Neuronal stem cell (in vitro differentiated cells): ENCODE measurements at regions not wholly inside any gene's neighbourhood (a gene's known extent, or its start where the extent isn't known, plus 50 kb on each side); places are given as distances from the start of the nearest gene placed in this dataset.

Experiments
- DNase-seq: peaks from one replicate; pipeline ENCODE4 v3.0.0-alpha.2; 2013; ENCODE audit warnings: low spot score
- H2AFZ ChIP-seq: one replicate; pipeline ENCODE4 v1.6.1; 2013; ENCODE audit warnings: mild to moderate bottlenecking, low read length, inconsistent platforms
- H2AK5ac ChIP-seq: 2 replicates; pipeline ENCODE4 v1.6.1; 2013; ENCODE audit warnings: low read depth, mild to moderate bottlenecking, inconsistent platforms, low read length, moderate library complexity, mixed read lengths
- H2BK120ac ChIP-seq: 2 replicates; pipeline ENCODE4 v1.6.1; 2013; ENCODE audit warnings: low read depth, mild to moderate bottlenecking, inconsistent platforms, low read length, moderate library complexity, mixed read lengths
- H2BK12ac ChIP-seq: one replicate; pipeline ENCODE4 v1.6.1; 2013; ENCODE audit warnings: low read length, inconsistent platforms
- H2BK15ac ChIP-seq: 2 replicates; pipeline ENCODE4 v1.6.1; 2013; ENCODE audit warnings: mild to moderate bottlenecking, low read length, inconsistent platforms, mixed read lengths
- H2BK5ac ChIP-seq: one replicate; pipeline ENCODE4 v1.6.1; 2013; ENCODE audit warnings: inconsistent platforms, mild to moderate bottlenecking, low read length, moderate library complexity
- H3K14ac ChIP-seq: one replicate; pipeline ENCODE4 v1.6.1; 2013; ENCODE audit warnings: low read length, inconsistent platforms
- H3K18ac ChIP-seq: 2 replicates; pipeline ENCODE4 v1.6.1; 2013; ENCODE audit warnings: low read length, inconsistent platforms
- H3K23ac ChIP-seq: 2 replicates; pipeline ENCODE4 v1.6.1; 2013; ENCODE audit warnings: low read depth, mild to moderate bottlenecking, mixed read lengths, low read length, inconsistent platforms; ENCODE audit not compliant: poor library complexity
- H3K27ac ChIP-seq: replicated peaks from 3 replicates; pipeline ENCODE4 v1.5.1; 2013; ENCODE audit warnings: low read length, inconsistent platforms
- H3K27me3 ChIP-seq, 3 experiments: 2 replicates each; pipeline ENCODE4 v1.6.1; 2013; ENCODE audit warnings: low read length in 3 of 3, mild to moderate bottlenecking in 2 of 3, inconsistent platforms in 1 of 3, low read depth in 1 of 3, mixed read lengths in 1 of 3, moderate library complexity in 1 of 3; ENCODE audit not compliant: control insufficient read depth in 3 of 3, insufficient read depth in 3 of 3
- H3K36me3 ChIP-seq, 2 donors: replicated peaks in 1 of 2; 2 replicates each; pipeline ENCODE4 v1.6.1; 2013; ENCODE audit warnings: low read length in 2 of 2; ENCODE audit not compliant: control insufficient read depth in 2 of 2, insufficient read depth in 2 of 2
- H3K4ac ChIP-seq: 2 replicates; pipeline ENCODE4 v1.6.1; 2013; ENCODE audit warnings: inconsistent platforms, mild to moderate bottlenecking, low read length, moderate library complexity
- H3K4me1 ChIP-seq, 2 donors: 1 replicate in 1 of 2; 2 replicates in 1 of 2; pipeline ENCODE4 v1.6.1; 2013; ENCODE audit warnings: low read length in 2 of 2, low read depth in 1 of 2; ENCODE audit not compliant: control insufficient read depth in 2 of 2, insufficient read depth in 1 of 2
- H3K4me2 ChIP-seq: one replicate; pipeline ENCODE4 v1.6.1; 2013; ENCODE audit warnings: mild to moderate bottlenecking, low read length, inconsistent platforms; ENCODE audit not compliant: insufficient read depth, poor library complexity, severe bottlenecking
- H3K4me3 ChIP-seq, 2 donors: 2 replicates each; pipeline ENCODE4 v1.5.1; 2013; ENCODE audit warnings: low read length in 2 of 2, mild to moderate bottlenecking in 2 of 2, inconsistent platforms in 1 of 2, moderate library complexity in 1 of 2
- H3K79me1 ChIP-seq: one replicate; pipeline ENCODE4 v1.6.1; 2013; ENCODE audit warnings: low read depth, mild to moderate bottlenecking, inconsistent platforms, low read length, moderate library complexity
- H3K9ac ChIP-seq: one replicate; pipeline ENCODE4 v1.6.1; 2013; ENCODE audit warnings: mild to moderate bottlenecking, low read depth, low read length, inconsistent platforms; ENCODE audit not compliant: poor library complexity
- H3K9me3 ChIP-seq, 2 donors: replicated peaks in 1 of 2; 2 replicates each; pipeline versions ENCODE3 to v1.6.1; 2013; ENCODE audit warnings: low read length in 2 of 2, mild to moderate bottlenecking in 2 of 2, inconsistent platforms in 1 of 2, low read depth in 1 of 2, mixed read lengths in 1 of 2, moderate library complexity in 1 of 2; ENCODE audit not compliant: control insufficient read depth in 2 of 2, insufficient read depth in 1 of 2
- H4K8ac ChIP-seq: one replicate; pipeline ENCODE4 v1.6.1; 2013; ENCODE audit warnings: low read depth, mild to moderate bottlenecking, inconsistent platforms, low read length, moderate library complexity
- H4K91ac ChIP-seq: one replicate; pipeline ENCODE4 v1.6.1; 2013; ENCODE audit warnings: low read length, low read depth, mild to moderate bottlenecking, inconsistent platforms; ENCODE audit not compliant: poor library complexity
- WGBS, 2 donors: extraction: QIAGEN DNeasy Blood & Tissue Kit; methylation state at CpG; one replicate each; pipeline ENCODE4 v1.1.7; 2013; ENCODE audit warnings: missing lambda C conversion rate in 2 of 2, mixed read lengths in 1 of 2; ENCODE audit not compliant: insufficient read length in 2 of 2, insufficient replicate concordance in 1 of 2; ENCODE audit errors: extremely low coverage in 2 of 2; 5-methylcytosine and 5-hydroxymethylcytosine counted together

- no peaks in the 10 kb centered on the region for H3K36me3 ChIP-seq
- H4K8ac ChIP-seq = no peak overlapping the region
- no peak for DNase-seq
- H3K18ac ChIP-seq = no peak overlapping the region
- H2BK120ac ChIP-seq = no peak overlapping the region
- peaks cover 0 to 3% of the 10 kb centered on the region in 2 donors for H3K4me1 ChIP-seq
- no peak overlapping the region for H3K27ac ChIP-seq
- no peak overlapping the region for H2AFZ ChIP-seq
- no peak overlapping the region for H3K14ac ChIP-seq
- H3K23ac ChIP-seq = no peak overlapping the region
- H3K4me3 ChIP-seq = no peak overlapping the region
- no peak overlapping the region for H3K4ac ChIP-seq
- H2BK15ac ChIP-seq = no peak overlapping the region
- H3K9ac ChIP-seq = no peak overlapping the region
- WGBS, 2 donors = no CpG with 5 or more reads among the region's 3 CpGs
- no peak overlapping the region for H3K4me2 ChIP-seq
- no peaks in the 10 kb centered on the region for H3K79me1 ChIP-seq
- H2BK5ac ChIP-seq = no peak overlapping the region
- no peaks in the 10 kb centered on the region for H3K27me3 ChIP-seq
- H3K9me3 ChIP-seq = no peaks in the 10 kb centered on the region
- H4K91ac ChIP-seq = no peak overlapping the region
- no peak overlapping the region for H2BK12ac ChIP-seq
- no peak overlapping the region for H2AK5ac ChIP-seq
Observed at GRCh38 chr2:18180031-18180610, 301.7 kb downstream of the KCNS3 start.

- H3K23ac ChIP-seq = no peak overlapping the region
- no peak overlapping the region for H2BK12ac ChIP-seq
- H3K36me3 ChIP-seq = no peaks in the 10 kb centered on the region
- H3K9me3 ChIP-seq = no peaks in the 10 kb centered on the region
- no peaks in the 10 kb centered on the region for H3K27me3 ChIP-seq
- no peak overlapping the region for H4K91ac ChIP-seq
- H2AFZ ChIP-seq = no peak overlapping the region
- no peak overlapping the region for H3K18ac ChIP-seq
- no peak overlapping the region for H3K4me2 ChIP-seq
- WGBS, 2 donors = no CpG with 5 or more reads among the region's 1 CpG
- no peak overlapping the region for H3K4ac ChIP-seq
- no peak overlapping the region for H3K14ac ChIP-seq
- no peaks in the 10 kb centered on the region for H3K79me1 ChIP-seq
- no peak overlapping the region for H3K9ac ChIP-seq
- peak; percentile 66 for DNase-seq
- H2BK5ac ChIP-seq = no peak overlapping the region
- no peak overlapping the region for H2AK5ac ChIP-seq
- no peak overlapping the region for H3K4me3 ChIP-seq
- H4K8ac ChIP-seq = no peak overlapping the region
- no peak overlapping the region for H2BK120ac ChIP-seq
- no peak overlapping the region for H2BK15ac ChIP-seq
- H3K4me1 ChIP-seq = peaks cover 0 to 3% of the 10 kb centered on the region in 2 donors
- no peak overlapping the region for H3K27ac ChIP-seq
Observed at GRCh38 chr2:18178736-18179349, 300.4 kb downstream of the KCNS3 start.

- Histone ChIP-seq H3K23ac (no peak overlapping the region), H2AK5ac (no peak overlapping the region), H3K14ac (no peak overlapping the region), H2BK120ac (no peak overlapping the region), H3K4me2 (no peak overlapping the region), H2BK12ac (no peak overlapping the region), H3K27ac (no peak overlapping the region), H3K18ac (no peak overlapping the region), H3K36me3 (no peaks in the 10 kb centered on the region), H3K4me1 (no peaks in the 10 kb centered on the region), H2BK15ac (no peak overlapping the region), H2BK5ac (no peak overlapping the region), H4K8ac (no peak overlapping the region), H4K91ac (no peak overlapping the region), H2AFZ (no peak overlapping the region), H3K4ac (no peak overlapping the region), H3K27me3 (no peaks in the 10 kb centered on the region), H3K4me3 (no peak overlapping the region), H3K79me1 (no peaks in the 10 kb centered on the region), H3K9ac (no peak overlapping the region), H3K9me3 (no peaks in the 10 kb centered on the region)
- WGBS, 2 donors = no CpG with 5 or more reads among the region's 2 CpGs
- no peak for DNase-seq
Observed at GRCh38 chr2:18176679-18177215, 298.3 kb downstream of the KCNS3 start.

- Histone ChIP-seq H3K9me3 (no peaks in the 10 kb centered on the region), H3K36me3 (no peaks in the 10 kb centered on the region), H2AK5ac (no peak overlapping the region), H4K8ac (no peak overlapping the region), H3K79me1 (no peaks in the 10 kb centered on the region), H3K4ac (no peak overlapping the region), H3K18ac (no peak overlapping the region), H2BK12ac (no peak overlapping the region), H2BK5ac (no peak overlapping the region), H2BK15ac (no peak overlapping the region), H3K4me2 (no peak overlapping the region), H3K27ac (no peak overlapping the region), H2BK120ac (no peak overlapping the region), H3K14ac (no peak overlapping the region), H3K23ac (no peak overlapping the region), H4K91ac (no peak overlapping the region), H3K4me3 (no peak overlapping the region), H3K27me3 (no peaks in the 10 kb centered on the region), H2AFZ (no peak overlapping the region), H3K4me1 (no peaks in the 10 kb centered on the region), H3K9ac (no peak overlapping the region)
- no peak for DNase-seq
- WGBS, 2 donors = no CpG with 5 or more reads among the region's 2 CpGs
Observed at GRCh38 chr2:18172607-18173006, 294.1 kb downstream of the KCNS3 start.
